OCI-LY3 (cell line): ENCODE measurements at regions not wholly inside any gene's neighbourhood (a gene's known extent, or its start where the extent isn't known, plus 50 kb on each side); places are given as distances from the start of the nearest gene placed in this dataset.

Experiments used
- CTCF ChIP-seq: fragments of 200-600, 300-600 bp; sonication (generic); IDR thresholded peaks from 2 replicates; pipeline ENCODE4 v1.5.1; 2014; ENCODE audit warnings: antibody characterized with exemption, low read length, low read depth
- EZH2phosphoT487 ChIP-seq: fragments of 200-600 bp; shearing (Covaris generic); IDR thresholded peaks from 2 replicates; pipeline ENCODE4 v1.6.1; 2018; ENCODE audit warnings: antibody characterized with exemption, mixed run types, low read depth

DNA sequence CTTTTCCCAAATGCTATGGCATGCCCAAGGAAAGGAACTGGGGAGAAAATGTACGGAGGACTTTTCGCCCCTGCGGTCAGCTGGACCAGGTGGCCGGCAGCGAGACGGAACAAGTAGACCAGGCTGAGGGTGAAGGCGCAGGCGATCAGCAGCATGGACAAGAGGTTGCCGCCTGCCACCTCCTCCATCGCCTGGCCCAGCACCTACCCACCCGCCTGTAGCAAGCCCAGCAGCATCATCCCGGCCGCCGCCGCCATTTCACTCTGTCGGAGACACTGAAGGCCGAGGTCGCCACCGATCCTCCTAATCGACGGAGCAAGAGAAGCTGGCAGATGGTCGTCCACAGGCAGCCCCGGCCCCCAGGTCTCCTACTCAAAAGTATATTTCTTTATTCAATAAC lies 1046.3 kb upstream of the GBE1 start:
- no peak for TF ChIP-seq EZH2phosphoT487
- no peak for TF ChIP-seq CTCF
